ENCODE measurements at regions not wholly inside any gene's neighbourhood (a gene's known extent, or its start where the extent isn't known, plus 50 kb on each side); places are given as distances from the start of the nearest gene placed in this dataset.

DNA sequence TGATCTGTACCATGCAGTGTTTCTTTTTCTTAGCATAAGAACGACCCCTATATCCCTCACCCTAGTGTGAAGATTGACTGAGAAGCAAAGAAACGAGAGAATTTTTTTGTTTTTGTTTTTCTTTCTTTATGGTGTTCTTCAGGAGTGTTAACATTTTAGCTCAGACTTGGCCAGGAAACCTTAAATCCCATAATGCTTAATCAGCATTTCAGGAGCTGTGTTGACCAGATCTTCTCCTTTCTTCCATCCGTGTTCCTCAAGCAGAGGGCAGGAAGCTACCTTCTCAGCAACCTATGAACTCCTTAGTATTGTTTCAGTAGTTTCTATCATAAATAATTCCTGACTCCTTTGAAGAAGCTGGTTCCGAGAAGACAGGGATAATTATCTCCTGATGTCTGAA is 1501.5 kb downstream of the STIM2 start:
- no peak for DNase-seq (ENCODE audit: low spot score)

DNA sequence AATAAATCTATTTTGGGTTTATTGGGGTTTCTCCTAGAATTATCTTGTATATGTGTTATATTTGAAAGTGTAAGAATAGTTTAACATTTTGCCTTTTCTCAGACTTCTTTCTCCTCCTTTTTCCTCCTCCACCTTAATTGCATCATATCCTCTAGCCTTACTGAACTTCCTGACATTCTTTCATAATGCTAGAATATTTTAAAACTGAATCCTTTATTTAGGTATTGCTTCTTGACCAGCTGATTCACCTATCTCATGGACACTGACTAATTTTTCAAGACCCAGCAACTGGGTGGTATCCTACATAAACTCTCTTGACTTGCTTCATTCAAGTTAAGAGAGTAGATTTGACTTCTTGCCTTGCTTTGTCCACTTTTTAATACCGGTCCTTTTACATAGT is 1508.9 kb downstream of the STIM2 start:
- DNase-seq (ENCODE audit: low spot score), result no peak

DNA sequence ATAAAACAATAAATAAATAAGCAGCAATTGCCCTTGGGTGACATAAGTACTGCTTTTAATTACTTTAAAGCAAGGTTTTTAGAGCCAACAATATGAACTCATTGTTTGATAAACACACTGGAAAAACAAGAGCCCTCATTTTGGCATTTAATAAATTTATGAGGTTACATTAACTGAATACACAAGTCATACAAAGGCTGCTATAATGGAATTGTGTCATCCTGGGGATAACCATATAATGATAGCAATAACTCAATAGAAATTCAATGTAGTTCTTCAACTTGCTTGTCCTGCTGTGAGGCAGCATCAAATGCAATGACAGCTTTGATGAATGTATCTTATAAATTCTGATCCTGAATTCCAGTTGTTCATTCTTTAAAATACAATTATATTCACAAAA is 1512.5 kb downstream of the STIM2 start:
- no peak for DNase-seq (ENCODE audit: low spot score)

DNA sequence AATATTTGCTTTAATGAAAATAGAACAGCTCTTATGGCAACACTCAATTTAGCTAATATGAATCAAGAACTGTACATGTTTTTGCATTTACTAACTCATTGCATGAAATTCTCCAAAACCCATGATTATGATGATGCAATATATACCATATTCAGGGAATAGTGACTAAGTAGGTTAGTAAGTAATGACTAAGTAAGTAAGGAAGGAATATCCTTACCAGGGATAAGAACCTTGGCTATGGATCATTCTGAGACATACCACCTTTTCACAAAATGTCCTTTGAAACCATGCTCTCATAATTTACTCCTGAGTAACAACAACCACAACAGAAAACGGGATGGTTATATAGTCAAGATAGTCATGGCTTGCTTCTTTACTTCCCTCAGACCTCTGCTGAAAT is 1513.0 kb downstream of the STIM2 start:
- DNase-seq (ENCODE audit: low spot score), result no peak

DNA sequence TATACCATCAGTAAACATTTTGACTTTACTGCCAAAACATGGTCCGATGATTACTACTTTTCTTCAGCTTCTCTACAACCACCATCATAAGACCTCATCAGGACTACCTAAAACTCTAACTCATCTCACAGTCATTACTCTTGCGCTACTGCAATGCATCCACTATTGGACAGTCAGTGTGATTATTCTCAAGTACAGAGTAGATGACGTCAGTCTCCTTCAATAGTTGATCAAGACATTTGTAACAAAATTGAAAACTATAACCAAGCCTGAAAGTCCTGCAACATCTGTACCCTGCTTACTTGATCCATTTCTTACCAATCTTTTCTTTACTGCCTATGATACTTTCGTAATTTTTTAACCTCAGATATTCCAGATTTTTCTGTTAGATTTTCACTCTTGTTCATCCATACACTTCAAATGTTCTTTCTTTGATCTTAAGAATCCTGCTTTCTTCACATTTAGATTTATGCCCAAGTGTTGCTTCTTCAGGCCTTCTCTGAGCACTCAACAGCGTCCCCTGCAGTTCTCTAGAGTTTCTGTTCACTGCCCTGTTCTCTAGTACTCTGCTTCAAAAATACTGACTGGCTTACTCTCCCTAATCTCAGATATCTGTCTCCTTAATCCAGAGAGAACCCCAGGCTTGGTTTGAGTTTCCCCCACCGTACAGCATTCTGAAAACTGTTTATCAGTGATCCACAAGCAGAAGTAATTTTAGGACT is 1517.6 kb downstream of the STIM2 start:
- DNase-seq (ENCODE audit: low spot score), result no peak

DNA sequence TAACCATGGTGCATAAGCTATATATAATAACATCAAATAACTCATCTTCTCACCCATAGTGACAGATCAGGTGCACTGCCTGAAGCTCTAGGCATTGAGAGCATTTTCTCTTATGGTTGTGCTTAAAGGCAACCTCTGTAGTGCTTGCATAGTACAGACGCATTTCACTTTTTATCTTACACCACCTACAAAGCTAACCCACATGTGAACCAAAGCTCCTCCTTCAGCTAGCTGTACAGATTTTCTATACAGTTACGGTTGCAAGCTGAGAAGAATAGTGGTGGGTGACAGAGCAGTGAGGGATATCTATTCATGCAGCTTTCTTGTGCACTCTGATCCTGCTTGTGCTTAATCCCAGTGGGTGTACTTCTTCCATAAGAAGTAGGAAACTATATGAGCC is 1525.2 kb downstream of the STIM2 start:
- DNase-seq (ENCODE audit: low spot score), result no peak

DNA sequence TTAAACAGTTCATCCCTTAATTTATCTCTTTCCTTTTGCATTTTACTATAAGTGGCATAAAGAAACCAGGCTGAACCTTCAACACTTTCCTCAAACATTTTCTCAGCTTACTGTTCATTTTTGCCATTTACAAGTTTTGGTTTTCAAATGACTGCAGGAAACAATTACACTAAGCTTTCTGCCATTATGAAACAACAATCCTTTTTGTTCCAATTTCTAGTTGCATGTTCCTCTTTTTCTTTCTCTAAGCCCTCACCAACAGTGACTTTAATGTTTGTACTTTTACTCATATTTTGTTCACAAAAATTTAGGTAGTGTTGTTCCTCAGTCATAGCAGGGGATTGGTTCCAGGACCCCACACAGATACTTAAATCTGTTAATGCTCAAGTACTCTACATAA is 1526.1 kb downstream of the STIM2 start:
- no peak for DNase-seq (ENCODE audit: low spot score)

DNA sequence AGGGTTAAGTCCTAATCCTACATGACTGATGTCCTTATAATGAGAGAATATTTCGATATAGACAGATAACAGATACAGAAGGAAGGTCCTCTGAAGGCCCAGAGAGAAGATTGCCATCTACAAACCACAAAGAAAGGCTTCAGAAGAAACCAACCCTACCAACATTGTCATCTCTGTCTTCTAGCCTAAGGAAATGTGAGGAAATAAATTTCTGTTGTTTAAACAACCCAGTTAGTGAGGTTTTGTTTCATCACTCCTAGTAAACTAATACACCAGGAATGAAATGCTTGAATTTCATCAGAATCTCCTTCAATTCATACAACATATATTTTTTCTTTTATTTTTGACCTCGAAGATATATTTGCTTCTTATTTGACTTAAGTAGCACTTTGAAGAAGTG is 1527.8 kb downstream of the STIM2 start:
- no peak for DNase-seq (ENCODE audit: low spot score)

DNA sequence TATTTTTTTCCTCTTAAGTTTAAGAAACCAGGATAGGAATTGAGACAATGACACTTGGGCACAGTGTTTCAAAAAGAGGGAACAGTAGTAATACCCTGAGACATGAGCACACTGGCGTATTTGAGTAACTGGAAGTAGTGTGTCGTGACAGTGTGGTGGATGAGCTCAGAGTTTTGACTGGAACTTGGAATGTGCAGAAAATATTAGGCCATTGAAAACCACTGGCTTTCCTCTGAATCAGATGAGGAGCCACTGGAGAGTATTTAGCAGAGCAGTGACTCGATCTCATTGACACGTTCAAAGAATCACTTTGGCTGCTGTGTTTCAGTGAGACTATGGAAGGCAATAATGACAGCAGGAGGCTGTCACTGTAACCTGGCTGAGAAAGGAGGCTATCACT is 1531.2 kb downstream of the STIM2 start:
- DNase-seq (ENCODE audit: low spot score), result no peak

DNA sequence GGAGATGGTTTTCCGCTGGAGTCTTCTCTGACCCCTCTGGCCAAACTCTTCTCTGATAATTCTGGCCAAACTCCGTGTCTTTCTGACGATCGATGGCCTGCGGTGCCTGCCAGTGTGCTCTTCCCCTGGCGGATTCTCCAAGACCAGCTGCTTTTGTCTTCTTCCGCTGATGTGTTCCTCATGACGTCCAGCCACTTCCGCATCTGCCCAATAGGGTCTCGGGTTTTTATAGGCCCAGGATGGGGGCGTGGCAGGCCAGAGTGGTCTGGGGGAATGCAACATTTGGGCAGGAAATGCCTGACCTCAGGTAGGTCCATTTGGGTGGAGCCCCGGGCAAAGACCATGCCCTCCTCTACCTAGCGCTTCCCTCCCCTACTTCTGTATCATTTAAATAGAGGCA is 1542.1 kb downstream of the STIM2 start:
- no peak for DNase-seq (ENCODE audit: low spot score)

DNA sequence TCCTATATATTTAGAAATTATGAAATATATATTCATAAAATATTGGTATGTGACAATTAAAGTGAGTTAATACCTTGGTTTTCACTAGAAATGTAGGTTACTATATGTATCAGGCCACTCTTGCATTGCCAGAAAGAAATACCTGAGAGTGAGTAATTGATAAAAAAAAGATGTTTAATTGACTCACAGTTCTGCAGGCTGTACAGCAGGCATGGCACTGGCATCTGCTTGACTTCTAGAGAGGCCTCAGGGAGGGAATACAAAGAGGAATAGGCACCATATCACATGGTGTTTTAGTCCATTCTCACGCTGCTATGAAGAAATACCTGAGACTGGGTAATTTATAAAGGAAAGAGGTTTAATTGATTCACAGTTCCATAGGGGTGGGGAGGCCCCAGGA is 1560.6 kb downstream of the STIM2 start:
- no peak for DNase-seq (ENCODE audit: low spot score)

DNA sequence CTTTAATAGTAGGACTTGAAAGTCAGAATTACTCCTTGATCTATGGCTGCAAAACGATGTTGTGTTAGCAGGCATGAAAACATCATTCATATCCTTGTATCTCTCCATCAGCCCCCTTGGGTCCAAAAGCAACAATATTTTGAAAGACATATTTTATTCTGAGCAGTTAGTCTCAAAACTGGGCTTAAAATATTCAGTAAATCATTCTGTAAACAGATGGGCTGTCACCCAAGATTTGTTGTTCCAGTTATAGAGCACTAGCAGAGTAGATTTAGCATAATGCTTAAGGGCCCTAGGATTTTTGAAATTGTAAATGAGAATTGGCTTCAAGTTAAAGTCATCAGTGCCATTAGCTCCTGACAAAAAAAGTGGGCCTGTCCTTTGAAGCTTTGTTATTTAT is 1565.6 kb downstream of the STIM2 start:
- DNase-seq (ENCODE audit: low spot score), result no peak

DNA sequence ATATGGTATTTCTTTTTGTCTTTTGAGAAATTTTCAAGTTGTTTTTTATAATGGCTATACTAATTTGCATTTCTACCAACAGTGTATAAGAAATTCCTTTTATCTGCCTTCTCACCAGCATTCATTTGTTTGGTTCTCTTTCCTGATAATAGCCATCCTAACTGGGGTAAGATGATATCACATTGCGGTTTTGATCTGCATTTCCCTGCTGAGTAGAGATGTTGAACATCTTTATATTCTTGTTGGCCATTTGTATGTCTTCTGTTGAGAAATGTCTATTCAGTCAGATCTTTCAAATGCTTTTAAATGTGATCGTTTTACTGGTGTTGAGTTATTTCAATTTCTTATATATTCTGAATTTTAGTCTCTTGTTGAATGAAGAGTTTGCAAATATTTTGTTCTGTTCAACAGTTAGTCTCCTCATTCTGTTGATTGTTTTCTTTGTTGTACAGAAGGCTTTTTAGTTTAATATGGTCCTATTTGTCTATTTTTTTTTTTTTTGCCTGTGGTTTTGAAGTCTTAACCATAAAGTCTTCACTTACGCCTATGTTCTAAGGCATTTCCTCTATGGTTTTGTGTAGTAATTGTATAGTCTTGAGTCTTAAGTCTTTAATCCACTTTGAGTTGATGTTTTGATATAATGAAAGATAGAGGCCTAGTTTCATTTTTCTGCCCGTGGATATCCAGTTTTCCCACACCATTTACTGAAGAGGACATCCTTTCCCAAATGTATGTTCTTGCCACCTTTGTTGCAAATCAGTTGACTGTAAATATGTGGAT is 1566.9 kb downstream of the STIM2 start:
- DNase-seq (ENCODE audit: low spot score), result no peak

DNA sequence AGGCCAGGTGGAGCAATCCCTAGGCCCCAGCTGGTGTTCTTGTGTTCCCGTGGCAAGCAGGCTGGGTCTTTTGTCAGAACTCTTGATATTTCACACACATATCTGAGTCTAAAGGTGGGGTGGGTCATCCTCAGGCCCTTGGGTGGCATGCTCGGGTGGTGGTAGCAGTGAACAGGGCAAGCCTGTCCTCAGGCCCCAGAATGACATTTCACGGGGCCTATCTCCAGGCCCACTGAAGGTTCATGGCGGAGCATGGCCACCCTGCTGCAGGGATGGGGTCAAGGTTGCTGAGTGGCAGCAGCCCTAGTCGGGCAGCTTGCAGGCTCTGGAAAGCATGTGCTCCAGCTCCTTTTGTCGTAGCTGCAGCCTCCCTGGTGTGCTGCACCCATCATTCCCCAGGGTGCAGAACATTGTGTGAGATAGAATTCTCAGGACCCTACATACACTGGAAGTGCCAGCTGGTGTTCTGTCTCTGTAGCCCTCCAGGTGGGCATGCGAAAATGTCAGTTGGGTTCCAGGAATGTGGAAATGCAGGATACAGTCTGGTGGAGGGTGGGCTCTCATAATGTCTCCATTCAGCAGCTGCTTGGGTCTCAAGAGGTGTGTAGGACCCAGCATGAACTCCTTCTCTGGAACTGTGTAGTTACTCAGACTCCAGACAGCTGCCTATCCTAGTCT is 1571.8 kb downstream of the STIM2 start:
- DNase-seq (ENCODE audit: low spot score), result no peak

DNA sequence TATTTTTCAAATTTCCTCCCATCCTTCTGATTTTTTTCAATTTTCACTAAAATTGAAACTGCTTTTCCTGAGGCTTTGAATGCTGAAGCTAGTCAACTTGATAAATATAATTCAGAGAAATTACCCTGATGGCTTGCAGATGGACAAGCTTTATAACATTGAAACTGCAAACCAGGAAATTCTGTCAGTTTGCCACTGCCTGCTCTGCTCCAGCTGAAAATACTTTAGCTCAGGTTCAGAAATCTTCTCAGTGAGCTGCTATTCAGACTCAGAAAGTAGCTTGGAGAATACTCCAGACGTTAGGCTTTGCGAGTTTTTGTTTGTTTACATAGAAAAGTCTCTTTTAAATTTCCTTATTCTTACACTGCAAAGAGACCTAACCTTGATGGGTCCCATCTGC is 1574.7 kb downstream of the STIM2 start:
- no peak for DNase-seq (ENCODE audit: low spot score)

DNA sequence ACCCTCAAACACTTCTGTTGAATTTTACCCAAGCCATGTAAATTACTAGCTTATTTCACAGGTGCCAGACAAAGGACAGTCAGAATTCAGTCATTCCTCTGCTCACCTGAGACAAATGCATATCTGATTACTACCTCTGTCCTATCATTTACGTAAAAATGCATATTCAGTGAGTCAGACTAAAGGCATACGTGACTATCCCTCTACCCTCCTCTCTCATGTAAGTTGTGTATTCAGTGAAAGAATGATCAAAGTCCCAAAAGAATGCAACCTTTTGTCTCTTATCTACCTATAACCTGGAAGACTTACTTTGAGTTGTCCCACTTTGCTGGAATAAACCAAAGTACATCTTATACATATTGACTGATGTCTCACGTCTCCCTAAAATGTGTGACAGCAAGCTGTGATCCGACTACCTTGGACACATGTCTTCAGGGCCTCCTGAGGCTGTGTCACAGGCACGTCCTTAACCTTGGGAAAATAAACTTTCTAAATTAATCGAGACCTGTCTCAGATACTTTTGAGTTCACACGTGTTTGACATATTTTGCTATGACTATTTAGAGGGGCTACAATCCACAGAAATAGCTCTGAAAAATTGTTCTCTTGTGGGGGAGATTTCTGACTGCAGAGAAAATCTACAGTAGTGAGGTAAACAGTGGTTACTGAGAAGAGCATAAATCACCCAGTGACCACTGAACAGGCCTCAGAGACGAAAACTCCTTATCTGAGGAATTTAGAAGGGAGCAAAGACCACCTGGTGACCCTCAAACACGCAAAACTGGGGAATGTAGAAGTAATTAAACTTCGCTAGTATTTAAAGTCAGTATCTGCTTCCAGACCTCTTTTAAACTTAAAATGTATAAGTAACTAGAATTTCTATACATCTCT is 1575.8 kb downstream of the STIM2 start:
- DNase-seq (ENCODE audit: low spot score), result no peak

DNA sequence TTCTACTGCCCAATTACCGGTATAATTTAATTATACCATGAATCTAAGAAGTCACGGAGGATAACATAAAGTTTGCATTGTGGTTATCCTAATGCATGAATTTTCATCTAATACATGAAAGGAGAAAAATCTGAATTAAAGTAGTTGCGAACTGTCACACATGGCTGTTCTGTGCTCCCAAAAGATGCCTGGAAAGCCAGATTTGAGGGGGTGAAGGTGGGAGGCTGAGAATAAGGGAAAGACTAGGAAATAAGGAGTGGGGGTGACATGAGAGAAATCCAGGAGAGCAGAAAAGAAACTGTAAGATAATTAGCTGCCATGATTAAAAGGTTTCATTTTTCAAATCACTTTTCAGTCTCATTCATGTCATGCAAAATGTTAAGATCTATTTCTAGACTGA is 1582.7 kb downstream of the STIM2 start:
- no peak for DNase-seq (ENCODE audit: low spot score)

DNA sequence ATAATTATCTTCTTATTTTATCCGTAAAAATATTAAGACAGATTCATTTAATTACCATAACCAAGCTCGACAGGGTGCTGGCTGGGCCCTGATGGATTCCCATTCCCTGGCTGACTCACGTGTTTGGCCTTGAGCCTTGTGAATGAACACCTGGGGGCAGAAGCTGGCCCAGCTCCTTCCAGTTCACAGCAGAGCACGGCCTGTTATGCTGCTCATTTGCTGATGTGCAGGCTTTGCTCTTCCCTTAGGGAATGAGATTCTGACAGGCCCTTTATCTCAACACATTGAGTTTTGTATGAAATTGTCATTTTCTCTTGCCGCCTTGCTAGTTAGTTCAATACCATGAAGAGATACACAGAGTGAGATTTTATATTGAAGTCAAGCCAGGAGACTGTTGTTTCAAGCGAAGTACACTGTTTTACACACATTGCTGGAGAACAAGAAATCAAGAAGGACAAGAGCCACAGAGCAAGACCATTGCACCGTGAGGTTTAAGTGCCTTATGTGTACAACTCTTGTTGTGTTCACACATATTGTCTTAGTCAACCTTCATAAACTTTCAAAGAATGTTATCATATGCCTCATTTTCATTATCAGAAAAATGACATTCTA is 1583.3 kb downstream of the STIM2 start:
- DNase-seq (ENCODE audit: low spot score), result no peak

DNA sequence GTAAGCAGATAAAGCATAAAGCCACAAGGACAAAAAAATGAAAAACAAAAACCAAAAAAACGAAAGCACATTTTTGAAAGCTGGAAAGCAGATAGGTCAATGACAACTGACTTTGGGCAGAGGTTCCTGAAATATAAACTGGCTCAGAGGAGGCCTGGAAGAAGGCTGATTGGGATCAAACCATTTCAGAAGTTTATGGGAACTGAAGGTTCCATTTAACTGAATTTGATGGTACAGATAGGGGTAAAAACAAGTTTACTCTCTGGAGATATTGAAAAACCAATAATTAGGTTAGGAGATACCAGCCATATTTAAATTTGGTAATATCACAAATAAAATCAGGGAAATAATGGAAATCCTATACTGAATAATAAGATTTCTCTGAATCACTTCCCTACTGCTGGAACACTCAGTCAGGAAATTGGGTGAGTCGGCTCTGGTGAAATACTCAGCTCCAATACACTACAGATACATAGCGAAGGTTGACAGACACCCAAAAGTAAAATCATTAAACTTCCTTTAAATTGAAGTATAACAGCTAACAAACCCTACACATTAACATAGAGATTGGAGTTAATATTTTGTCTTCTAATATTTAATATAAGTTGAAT is 1584.3 kb downstream of the STIM2 start:
- no peak for DNase-seq (ENCODE audit: low spot score)

DNA sequence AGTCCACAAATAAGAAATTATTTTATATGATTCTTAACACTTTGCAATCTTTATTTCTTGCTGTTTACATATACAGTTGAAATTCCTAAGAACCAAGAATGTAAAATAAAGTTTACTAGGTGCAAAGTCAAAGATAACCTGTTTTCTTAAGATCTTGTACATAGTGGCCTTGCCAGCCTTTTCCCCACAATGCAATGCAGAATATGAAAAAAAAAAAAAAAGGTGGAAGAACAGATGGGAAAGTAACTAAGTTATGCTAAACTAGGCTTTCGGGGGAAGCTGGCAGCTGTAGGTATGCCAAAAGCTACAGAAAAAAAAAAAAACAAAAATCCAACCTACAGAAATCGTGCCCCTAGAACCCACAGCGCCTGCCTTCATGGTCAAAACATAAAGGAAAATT is 1588.4 kb downstream of the STIM2 start:
- DNase-seq (ENCODE audit: low spot score), result no peak

DNA sequence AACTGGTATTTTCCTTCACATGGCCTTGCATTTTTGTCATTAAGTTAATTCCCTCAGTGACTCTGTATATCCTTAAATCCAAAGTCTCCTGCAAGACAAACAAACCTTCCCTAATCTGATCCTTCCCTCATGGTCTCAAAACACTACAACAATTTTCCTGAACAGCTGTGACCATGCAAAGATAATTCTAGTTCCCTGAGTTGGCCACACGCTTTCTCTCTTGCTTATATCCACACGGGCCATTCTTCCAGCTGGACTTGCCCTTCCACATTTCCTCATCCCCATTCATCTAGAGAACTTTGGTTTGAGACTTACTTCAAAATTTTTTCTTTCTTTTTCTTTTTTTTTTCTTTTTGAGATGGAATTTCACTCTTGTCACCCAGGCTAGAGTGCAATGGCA is 1590.7 kb downstream of the STIM2 start:
- no peak for DNase-seq (ENCODE audit: low spot score)
